ENCODE measurements at regions not wholly inside any gene's neighbourhood (a gene's known extent, or its start where the extent isn't known, plus 50 kb on each side); places are given as distances from the start of the nearest gene placed in this dataset.

DNA sequence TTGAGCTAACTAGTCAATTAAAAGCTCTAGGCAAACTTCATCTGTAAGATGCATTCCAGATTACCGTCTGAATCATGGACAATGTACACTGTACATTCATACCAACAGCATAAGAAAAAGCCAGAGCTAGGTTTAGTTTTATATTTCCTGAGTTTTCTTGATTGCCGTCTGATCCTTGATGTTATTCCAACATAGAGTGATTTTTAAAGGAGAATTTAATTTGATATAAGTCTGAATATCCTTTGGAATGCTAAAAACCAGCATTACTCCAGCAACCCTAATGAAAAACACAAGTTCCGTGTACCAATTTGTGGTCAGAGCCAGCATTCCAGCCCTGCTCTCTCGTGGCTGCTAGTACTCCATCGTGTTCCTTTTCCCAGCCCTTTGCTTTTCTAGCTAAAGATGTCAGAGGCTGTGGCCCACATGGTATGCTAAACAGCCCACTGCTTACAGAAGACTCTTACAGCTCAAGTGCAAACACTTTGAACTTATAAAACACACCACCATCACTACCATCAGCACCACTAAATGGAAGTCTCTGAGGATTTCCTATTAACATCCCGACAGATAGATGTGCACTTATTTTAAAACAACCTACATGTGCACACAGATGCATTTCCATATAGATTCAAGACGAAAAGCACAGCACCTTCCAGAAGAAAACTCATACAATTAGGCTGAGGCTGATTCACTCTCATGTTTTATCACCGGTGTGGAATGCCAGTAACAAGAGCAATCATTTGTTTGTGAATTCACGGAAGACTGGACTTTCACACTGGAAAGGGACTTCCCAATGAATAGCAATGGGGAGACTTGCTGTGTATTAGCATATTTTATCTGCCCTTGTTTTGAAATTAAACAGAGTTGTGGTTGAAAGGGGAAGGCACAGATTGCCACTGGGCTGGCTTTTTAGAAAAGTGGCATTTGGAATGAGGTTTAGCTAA lies 246.9 kb upstream of the GAS1 start:
- no peak for TF ChIP-seq CTCF (conservative IDR thresholded peaks at IDR 0.05)
- TF ChIP-seq EZH2 (IDR thresholded peaks at IDR 0.05; ENCODE audit: low read depth): no peak
